NCI-H2029 treated with DMSO at 0.1 percent for 48 hours (cell line): ENCODE measurements at regions not wholly inside any gene's neighbourhood (a gene's known extent, or its start where the extent isn't known, plus 50 kb on each side); places are given as distances from the start of the nearest gene placed in this dataset.
"Not testable (repeated sequence)": the region's sequence is repeated elsewhere in the genome, so short reads cannot be mapped to it uniquely, and the experiment has no call there.

ENCODE experiments used
- DNase-seq: peaks from one replicate; lab custom pipeline; 2025; lab: John Stamatoyannopoulos, UW

DNA sequence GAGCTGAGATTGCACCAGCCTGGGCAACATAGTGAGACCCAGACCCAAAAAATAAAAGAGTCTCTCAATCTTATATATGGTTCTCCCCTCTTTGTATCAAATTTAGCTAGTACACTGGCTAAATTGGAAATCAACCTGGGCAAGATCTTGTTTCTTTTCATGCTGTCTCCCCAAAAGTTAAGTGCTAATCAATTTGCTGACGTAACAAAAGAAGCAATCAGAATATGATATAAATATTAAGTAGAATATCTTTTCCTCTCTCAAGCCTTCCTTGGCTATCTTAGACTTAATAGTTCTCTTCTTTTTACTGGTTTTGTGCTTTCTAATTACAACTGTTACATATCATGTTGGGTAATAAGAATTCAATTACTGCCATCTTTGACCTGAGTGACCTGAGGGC lies 258.9 kb downstream of the KCNRG start:
- no peak for DNase-seq

DNA sequence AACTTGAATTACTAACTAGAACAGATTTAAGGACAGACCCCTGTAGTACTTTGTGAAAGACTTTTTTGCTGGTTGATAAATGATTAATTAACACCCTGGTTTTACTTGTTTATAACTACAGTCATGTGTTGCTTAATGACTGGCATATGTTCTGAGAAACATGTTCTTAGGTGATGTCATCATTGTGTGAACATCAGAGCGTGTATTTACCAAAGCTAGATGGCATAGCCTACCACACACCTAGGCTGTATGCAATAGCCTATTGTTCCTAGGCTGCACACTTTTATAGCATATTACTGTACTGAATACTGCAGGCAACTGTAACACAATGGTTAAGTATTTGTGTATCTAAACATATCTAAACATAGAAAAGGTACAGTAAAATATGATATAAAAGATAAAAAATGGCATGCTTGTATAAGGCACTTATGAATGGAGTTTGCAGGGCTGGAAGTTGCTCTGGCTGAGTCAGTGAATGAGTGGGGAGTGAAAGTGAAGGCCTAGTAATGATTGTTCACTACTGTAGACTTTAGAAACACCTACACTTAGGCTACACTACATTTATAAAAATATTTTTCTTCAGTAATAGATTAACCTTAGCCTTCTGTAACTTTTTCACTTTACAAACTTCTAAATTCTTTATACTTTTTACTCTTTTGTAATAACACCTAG lies 260.3 kb downstream of the KCNRG start:
- DNase-seq, result no peak

DNA sequence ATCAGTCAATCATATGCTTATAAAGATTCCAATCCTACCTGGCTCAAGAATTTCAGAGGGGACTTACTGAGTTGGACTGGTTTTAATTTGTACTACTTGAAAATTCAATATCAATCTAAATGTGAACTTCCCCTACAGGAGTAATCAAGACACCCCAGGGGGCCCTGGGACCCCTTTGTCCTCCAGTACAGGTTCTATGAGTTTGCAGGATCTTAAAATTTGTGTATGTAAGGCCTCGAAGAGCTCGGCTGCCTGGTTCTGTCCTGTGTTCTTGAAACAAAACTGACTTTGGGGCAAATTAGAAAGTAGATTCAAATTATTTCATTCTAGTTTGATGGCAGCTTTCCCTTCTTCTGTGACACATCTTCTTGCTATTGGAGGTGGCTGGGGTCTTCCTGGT lies 261.3 kb downstream of the KCNRG start:
- DNase-seq, result no peak

DNA sequence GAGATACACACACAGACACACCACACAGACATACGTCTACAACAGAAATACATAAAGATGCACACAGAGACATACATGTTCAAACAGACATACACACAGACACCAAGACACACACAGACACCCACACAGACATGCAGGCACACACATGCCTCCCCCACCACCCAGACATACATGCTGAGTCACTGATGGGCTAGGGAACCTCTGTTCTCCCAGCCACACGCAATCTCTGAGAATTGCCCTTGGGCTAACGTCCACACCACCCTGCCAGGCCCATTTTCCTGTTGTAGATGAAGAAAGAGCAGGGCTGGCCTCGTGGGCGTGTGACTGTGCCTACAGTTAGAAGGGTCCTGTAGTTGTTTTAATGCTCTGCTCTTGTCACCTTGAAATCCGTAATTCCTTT lies 261.9 kb downstream of the KCNRG start:
- DNase-seq, result no peak

DNA sequence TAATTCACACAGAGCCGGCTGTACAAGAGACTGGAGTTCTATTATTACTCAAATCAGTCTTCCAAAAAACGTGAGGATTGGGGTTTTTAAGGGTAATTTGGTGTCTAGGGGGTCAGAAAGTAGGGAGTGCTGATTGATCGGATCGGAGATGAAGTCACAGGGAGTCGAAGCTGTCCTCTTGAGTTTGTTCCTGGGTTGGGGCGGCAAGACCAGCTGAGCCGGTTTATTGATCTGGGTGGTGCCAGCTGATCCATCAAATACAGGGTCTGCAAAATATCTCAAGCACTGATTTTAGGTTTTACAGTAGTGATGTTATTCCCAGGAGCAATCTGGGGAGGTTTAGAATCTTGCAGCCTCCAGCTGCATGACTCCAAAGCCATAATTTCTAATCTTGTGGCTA lies 262.7 kb downstream of the KCNRG start:
- no peak for DNase-seq

DNA sequence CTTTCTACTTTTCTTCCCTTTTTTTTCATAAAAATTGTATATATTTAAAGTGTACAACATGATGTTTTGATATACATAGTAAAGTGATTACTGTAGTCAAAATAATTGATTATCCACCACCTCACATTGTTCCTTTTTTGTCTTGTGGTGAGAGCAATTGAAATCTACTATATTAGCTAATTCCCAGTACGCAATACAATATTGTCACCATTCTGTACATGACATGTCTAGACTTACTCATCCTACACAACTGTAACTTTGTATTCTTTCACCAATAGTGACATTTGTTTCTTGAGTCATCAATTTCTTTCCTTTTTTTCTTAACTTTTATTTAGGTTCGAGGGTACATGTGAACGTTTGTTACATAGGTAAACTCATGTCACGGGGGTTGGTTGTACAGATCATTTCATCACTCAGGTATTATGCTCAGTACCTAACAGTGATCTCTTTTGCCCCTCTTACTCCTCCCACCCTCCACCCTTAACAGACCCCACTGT lies 265.2 kb downstream of the KCNRG start:
- DNase-seq, result no peak

DNA sequence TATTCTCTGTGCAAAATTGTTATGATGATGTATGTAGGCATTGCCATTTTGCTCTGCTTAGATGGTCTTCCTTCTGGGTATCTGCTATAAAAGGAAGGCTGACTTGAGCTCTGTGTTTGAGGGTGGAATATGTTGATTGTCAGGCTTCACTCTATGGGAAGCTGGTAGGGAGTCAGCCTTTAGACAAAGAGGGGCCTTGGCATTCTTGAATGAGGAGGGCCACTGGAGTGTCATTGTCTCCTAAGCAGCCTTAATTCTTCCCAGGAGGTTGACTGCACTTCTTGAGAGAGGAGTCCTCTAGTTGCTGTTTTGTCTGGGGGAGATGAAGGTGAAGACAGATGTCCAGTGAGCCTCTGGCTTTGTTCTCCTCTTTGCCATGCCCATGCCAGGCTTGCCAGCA lies 266.8 kb downstream of the KCNRG start:
- DNase-seq, result no peak

DNA sequence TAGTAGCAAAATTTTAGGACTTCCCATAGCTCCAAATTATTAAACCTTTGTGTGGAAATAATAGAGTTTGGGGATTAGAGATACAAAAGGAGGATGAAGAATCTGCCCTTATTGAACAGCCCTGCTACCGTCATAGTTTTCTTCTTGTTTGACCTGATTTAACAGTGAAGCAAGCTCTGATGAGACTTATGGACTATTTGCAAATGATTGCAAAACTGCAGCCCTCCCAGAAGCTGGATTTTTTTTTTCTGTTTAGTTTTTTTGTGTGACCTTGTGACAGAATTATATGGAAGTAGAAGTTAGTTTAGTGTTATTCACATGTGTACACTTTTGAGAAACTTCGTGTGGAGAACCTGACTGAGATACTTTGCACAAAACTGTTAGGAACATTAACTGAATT lies 267.8 kb downstream of the KCNRG start:
- no peak for DNase-seq

DNA sequence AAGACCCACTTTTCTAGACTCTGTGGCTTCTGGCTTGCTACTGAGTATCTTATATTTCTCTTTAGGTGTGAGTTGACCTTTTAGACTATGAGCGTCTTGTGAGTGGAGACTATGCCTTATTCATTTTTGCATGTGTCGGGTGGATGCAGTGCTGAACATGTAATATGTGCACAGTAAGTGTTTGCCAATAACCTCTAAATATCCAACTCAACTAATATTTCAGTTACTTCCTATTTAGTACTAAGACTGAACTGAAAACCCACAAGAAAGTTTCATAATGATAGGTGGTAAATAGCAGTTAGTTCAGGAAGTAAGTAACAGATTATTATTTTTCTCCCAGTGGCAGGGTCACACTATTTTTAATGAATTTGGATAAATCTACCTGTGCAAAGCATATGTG lies 269.3 kb downstream of the KCNRG start:
- DNase-seq, result no peak

DNA sequence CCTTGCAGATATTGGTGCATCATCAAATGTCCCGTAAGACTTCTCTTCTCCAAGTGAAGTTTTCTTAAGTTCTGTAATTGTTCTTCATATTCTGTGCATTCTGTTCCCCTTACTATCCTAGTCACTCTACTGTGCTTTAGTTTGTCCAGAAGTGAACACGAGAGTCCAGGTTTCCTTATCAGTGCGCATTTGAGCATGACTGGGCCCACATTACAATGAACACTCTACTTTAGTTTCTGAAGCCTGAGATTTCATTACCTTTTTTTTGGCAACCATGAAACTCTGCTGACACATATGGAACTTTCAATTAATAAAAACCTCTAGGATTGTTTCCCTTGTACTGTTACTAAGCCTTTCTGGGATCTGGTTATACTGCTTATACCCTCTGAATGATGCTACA lies 270.0 kb downstream of the KCNRG start:
- no peak for DNase-seq

DNA sequence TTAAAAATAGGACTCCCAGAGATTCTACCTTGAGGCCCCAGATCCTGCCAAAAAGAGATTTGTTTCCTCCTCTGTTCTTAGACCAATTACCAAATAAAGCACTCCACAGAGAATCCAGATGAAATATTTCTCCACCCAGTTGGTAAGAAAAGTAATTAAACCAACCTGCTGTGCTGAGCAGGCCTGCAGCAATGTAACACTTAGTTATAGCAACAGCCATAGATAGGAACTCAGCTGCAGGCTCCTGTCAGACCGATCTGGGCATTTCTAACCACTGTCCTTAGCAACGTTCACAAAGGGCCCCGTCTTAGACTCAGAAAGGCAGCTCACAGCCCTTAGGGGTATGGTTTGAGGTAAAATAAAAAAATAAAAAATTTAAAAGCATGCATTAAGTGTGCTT lies 271.1 kb downstream of the KCNRG start:
- no peak for DNase-seq

DNA sequence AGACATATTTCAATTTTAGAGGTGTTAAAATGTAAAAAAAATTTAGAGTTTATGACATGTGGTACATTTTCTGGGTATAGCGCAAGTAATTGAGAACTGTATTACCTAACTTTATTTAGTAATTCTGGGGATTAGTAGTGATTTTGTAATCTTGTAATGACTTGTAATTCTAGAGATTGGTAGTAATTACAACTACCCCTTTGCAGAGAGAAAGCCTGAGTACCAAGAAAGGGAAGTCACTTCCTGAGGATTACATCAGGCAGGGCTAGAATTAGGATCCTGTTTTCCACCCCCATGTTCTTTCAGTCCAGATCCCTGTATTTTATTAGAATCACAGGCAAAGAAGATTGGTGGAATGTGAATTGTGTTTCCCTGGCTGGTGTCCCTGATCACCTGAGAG lies 274.9 kb downstream of the KCNRG start:
- DNase-seq, result no peak

DNA sequence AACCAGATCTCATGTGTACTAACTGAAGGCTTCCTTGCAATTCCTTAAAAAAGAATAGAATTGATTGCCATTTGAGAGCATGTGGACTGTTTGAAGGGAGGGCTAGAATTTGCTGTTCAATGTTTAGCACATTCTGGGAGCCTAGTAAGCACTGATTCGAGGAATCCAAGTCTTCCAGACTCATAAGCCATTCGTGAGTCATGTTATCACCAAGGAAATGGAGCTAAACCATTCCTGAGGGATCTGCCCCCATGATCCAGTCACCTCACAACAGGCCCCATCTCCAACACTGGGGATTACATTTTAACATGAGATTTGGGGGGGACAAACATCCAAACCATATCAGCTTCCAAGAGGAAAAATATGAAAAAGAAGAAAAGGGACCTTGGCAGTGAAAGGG lies 276.4 kb downstream of the KCNRG start:
- no peak for DNase-seq

DNA sequence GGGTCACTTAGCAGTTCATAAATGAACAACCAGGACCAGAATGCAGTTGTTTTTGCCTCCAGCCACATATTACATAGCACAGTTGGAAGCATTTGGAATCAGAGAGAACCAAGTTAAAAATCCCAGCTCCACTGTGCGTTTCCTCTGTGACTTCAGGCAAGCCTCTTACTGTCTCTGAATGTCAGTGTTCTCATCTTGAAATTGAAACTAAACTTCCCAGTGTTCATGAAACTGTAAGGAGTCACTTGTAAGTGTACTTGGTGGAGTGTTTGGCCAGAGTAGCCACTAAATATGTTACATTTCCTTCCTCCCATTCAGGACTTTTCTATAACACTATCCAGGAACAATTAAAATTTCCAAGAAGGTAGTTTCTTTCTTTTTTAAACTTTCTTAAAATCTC lies 276.8 kb downstream of the KCNRG start:
- DNase-seq, result no peak

DNA sequence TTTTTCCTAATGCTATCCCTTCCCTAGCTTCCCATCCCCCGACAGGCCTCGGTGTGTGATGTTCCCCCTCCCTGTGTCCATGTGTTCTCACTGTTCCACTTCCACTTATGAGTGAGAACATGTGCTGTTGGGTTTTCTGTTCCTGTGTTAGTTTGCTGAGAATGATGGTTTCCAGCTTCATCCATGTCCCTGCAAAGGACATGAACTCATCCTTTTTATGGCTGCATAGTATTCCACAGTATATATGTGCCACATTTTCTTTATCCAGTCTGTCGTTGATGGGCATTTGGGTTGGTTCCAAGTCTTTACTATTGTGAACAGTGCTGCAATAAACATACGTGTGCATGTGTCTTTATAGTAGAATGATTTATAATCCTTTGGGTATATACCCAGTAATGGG lies 279.2 kb downstream of the KCNRG start:
- not testable (repeated sequence) for DNase-seq

DNA sequence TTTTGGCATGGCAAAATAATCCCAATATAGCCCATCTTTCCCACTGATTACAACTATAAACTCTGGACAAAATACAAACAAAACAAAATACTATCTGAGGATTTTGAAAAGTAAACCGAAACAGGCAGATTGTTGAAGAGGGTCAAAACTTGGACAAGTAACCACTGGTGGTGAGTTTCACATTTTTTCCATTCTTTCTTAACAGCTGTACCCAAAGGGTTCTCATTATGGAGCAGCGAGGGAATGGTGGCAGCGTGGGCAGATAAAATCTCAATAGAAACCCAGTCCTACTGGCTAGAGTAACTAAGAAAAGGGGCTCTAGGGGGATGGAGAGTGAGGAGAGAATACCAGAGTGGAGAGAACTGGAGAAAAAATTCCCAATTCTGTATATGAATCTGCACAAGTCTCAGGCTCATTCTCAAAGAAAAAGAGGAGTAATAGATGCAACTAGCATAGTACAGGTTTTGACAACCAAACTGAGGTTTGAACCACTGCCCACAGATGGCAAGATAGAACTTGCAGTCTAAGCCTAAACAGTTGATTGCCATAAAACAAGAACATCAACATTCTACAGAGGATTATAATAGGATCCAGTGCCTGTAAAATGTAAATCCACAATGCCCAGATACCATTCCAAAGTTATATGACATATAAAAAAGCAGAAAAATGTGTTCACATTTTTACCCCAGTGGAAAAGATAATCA lies 284.5 kb downstream of the KCNRG start:
- DNase-seq, result no peak

DNA sequence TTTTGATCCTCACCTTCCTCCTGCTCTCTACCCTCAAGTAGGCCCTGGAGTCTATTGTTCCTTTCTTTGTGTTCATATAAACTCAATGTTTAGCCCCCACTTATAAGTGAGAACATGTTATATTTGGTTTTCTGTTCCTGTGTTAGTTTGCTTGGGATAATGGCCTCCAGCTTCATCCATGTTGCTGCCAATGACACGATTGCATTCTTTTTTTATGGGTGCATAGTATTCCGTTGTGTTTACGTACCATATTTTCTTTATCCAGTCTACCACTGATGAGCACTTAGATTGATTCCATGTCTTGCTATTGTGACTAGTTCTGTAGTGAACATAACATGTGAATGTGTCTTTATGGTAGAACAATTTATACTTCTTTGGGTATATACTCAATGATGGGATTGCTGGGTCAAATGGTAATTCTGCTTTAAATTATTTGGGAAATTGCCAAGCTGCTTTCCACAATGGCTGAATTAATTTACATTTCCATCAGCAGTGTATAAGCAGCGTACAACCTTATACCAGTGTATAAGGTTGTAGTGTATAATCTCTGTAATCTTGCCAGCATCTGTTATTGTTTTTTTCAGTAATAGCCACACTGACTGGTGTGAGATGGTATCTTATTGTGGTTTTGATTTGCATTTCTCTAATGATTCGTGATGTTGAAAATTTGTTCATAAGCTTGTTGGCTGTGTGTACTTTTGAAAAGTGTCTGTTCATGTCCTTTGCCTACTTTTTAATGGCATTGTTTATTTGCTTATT lies 288.9 kb downstream of the KCNRG start:
- DNase-seq, result no peak

DNA sequence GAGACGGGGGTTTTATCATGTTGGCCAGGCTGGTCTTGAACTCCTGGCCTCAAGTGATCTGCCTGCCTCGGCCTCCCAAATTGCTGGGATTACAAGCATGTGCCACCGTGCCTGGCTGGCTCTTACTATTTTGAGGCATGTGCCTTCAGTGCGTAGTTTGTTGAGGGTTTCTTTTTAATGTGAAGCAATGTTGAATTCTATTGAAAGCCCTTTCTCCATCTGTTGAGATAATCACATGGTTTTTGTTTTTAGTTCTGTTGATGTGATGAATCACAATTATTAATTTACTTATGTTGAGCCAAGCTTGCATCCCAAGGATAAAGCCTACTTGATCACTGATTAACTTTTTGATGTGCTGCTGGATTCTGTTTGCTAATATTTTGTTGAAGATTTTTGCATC lies 290.9 kb downstream of the KCNRG start:
- no peak for DNase-seq

DNA sequence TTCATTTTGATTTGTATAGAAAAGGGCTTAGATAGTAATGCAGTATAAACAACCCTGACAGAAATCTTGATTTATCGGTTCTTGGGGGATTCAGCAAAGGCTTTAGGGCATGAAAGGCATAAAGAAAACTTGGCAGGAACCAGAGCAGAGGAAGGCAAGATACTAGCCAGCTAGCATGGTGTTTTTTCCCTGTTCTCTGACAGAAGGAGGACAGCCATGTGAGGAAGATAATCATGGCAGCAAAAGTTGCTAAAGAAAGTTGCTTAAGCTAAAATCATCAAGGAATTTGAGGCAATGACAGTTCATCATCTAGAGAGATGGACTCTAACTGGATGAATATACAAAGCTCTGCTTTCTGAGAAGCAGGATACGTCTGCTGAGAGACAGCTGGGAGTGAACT lies 294.1 kb downstream of the KCNRG start:
- no peak for DNase-seq

DNA sequence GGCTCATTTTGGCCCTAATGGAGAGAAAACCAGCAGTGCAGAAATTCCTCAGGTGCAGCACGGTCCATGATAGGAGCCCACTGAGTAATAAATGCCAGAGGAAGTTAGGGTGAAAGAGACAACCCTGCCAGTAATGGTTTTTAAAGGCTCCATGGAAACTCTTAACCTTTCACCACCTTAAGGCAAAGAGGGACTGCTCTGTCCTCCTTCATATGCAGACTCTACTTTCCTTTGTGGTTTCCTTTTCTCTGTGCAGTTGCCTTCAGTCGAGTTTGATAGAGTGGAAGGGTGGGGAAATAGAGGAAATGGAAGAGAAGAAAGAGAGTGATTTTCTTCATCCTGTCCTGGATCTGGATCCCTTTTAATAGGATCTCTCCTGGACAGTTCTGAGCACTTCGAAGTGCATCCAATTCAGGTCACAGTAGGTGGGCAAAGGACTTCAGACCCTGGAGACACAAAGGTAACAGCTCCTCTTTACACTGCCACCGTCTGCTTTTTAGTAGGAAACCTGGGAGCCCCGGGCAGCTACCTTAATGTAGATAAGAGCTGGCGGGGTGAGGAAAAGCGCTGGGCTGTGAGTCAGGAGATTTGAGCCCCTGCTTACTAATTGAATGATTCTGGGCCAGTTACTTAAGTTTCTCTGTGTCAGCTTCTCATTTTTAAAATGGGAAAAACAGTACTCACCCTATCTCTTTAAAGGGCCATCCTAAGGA lies 294.8 kb downstream of the KCNRG start:
- no peak for DNase-seq

DNA sequence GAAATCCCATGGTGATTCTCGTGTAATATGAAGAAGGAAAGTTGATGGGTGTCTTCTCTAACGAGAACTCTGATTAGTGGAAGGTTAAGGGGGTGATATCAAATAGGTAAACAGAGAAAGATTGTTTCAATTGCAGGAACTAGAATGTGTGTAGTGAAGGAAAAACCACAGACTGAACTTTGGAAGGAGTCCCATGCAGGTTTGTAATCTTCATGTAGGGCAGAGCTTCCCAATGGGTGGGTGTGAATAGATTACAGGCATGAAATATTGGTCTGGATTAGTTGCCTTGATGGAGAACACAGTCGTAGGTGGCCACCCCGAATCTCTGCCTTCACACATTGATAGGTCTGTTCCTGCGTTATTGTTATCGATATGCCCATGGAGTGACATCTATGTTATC lies 295.5 kb downstream of the KCNRG start:
- no peak for DNase-seq

DNA sequence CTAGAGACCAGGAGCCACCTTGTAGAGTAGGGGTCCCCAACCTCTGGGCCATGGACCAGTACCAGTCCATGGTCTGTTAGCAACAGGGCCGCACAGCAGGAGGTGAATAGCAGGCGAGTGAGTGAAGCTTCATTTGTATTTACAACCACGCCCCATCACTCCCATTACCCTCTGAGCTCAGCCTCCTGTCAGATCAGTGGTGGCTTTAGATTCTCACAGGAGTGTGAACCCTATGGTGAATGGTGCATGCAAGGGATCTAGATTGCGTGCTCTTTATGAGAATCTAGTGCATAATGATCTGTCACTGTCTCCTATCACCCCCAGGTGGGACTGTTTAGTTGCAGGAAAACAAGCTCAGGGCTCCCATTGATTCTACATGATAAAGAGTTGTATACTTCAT lies 303.6 kb downstream of the KCNRG start:
- DNase-seq, result no peak
